Colonic mucosa (tissue), 4 donors: ENCODE measurements at regions not wholly inside any gene's neighbourhood (a gene's known extent, or its start where the extent isn't known, plus 50 kb on each side); places are given as distances from the start of the nearest gene placed in this dataset.

Experiments
- DNase-seq: peaks from one replicate; pipeline ENCODE4 v3.0.0-alpha.2; 2020
- H3K27ac ChIP-seq: fragments of 200-600 bp; one replicate; pipeline ENCODE4 v1.8.0; 2021
- H3K27me3 ChIP-seq: fragments of 200-600 bp; one replicate; pipeline ENCODE4 v1.8.0; 2021
- H3K36me3 ChIP-seq: fragments of 200-600 bp; one replicate; pipeline ENCODE4 v1.8.0; 2021
- H3K4me1 ChIP-seq: fragments of 200-600 bp; one replicate; pipeline ENCODE4 v1.8.0; 2021; ENCODE audit warnings: mild to moderate bottlenecking
- H3K4me3 ChIP-seq: fragments of 200-600 bp; one replicate; pipeline ENCODE4 v1.8.0; 2021
- H3K9ac ChIP-seq, 2 donors: one replicate each; pipeline ENCODE4 v1.7.0; 2013; ENCODE audit warnings: control low read depth in 2 of 2, low read depth in 2 of 2, low read length in 2 of 2
- H3K9me3 ChIP-seq: fragments of 200-600 bp; one replicate; pipeline ENCODE4 v1.8.0; 2021
- intact Hi-C: fragments of 100-400 bp; cut with DNase I; formaldehyde crosslinking; loops from one replicate; pipeline ENCODE4 v1.14.1; 2022
- TF ChIP-seq, protein P1 (sequence below): fragments of 200-600 bp; IDR thresholded peaks from one replicate; pipeline ENCODE4 v1.8.0; 2022; ENCODE audit warnings: antibody characterized with exemption, mild to moderate bottlenecking
- donor health status: healthy.
- donor health status: DM: no; HTN: no; CAD: no.
- donor health status: DM: no; HTN: no; CAD: no.

- DNase-seq: no peak
- no peaks in the 10 kb centered on the region for H3K27me3 ChIP-seq
- TF ChIP-seq, protein P1, sequence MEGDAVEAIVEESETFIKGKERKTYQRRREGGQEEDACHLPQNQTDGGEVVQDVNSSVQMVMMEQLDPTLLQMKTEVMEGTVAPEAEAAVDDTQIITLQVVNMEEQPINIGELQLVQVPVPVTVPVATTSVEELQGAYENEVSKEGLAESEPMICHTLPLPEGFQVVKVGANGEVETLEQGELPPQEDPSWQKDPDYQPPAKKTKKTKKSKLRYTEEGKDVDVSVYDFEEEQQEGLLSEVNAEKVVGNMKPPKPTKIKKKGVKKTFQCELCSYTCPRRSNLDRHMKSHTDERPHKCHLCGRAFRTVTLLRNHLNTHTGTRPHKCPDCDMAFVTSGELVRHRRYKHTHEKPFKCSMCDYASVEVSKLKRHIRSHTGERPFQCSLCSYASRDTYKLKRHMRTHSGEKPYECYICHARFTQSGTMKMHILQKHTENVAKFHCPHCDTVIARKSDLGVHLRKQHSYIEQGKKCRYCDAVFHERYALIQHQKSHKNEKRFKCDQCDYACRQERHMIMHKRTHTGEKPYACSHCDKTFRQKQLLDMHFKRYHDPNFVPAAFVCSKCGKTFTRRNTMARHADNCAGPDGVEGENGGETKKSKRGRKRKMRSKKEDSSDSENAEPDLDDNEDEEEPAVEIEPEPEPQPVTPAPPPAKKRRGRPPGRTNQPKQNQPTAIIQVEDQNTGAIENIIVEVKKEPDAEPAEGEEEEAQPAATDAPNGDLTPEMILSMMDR: no peak
- no peaks in the 10 kb centered on the region for H3K9me3 ChIP-seq
- H3K9ac ChIP-seq: no peak overlapping the region
- intact Hi-C loops: no loop called here
- no peak overlapping the region for H3K4me3 ChIP-seq
- no peaks in the 10 kb centered on the region for H3K4me1 ChIP-seq
- H3K36me3 ChIP-seq: no peaks in the 10 kb centered on the region
- no peak overlapping the region for H3K27ac ChIP-seq
Observed at GRCh38 chr12:46100551-46101484, 110.4 kb upstream of the SCAF11 start.

DNA sequence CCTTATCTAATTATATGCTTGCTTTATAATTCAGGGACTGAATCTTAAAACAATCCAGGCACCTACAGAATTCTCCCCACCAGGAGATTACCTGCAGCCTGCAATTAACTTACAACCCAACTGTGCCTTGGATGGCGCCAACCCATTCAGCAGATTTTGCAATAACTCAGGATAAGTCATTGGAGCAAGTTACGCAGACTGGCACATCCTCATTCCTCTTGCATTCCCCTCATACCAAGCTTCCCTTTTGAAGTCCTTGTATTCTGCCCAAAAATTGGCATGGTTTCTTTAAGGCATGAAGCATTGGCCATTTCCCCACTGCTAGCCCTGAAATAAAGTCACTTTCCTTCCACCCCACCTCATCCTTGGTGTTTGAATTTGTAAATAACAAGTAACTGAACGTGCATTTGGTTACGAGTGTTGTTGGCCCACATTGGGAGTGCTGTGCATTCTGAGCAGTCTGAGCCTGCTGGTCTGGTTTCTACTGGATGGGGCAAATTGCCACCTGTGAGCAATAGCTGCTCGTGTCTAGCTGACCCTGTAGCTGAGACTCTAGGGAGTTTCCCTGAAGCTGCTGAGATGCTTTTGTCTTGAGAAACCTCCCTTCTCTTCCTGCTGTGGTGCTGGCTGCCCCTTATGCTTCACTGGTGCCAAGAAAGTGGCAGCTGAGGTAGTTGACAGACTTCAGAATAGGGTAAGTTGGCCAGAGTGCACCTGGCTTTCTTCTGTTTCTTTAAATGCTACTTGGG, 99.2 kb upstream of the SCAF11 start:
- intact Hi-C loops: no loop called here
- Histone ChIP-seq H3K36me3 (no peaks in the 10 kb centered on the region), H3K27ac (no peak overlapping the region), H3K9ac (no peak overlapping the region), H3K4me3 (no peak overlapping the region), H3K27me3 (no peaks in the 10 kb centered on the region), H3K4me1 (no peaks in the 10 kb centered on the region), H3K9me3 (no peaks in the 10 kb centered on the region)
- TF ChIP-seq, protein P1: no peak
- no peak for DNase-seq

GRCh38 chr12:46087916-46088439, 97.6 kb upstream of the SCAF11 start:
- Histone ChIP-seq H3K9me3 (no peaks in the 10 kb centered on the region), H3K36me3 (no peaks in the 10 kb centered on the region), H3K27ac (no peak overlapping the region), H3K4me3 (no peak overlapping the region), H3K9ac (no peak overlapping the region), H3K27me3 (no peaks in the 10 kb centered on the region), H3K4me1 (no peaks in the 10 kb centered on the region)
- TF ChIP-seq, protein P1: no peak
- no peak for DNase-seq
- intact Hi-C loops: no loop called here

DNA sequence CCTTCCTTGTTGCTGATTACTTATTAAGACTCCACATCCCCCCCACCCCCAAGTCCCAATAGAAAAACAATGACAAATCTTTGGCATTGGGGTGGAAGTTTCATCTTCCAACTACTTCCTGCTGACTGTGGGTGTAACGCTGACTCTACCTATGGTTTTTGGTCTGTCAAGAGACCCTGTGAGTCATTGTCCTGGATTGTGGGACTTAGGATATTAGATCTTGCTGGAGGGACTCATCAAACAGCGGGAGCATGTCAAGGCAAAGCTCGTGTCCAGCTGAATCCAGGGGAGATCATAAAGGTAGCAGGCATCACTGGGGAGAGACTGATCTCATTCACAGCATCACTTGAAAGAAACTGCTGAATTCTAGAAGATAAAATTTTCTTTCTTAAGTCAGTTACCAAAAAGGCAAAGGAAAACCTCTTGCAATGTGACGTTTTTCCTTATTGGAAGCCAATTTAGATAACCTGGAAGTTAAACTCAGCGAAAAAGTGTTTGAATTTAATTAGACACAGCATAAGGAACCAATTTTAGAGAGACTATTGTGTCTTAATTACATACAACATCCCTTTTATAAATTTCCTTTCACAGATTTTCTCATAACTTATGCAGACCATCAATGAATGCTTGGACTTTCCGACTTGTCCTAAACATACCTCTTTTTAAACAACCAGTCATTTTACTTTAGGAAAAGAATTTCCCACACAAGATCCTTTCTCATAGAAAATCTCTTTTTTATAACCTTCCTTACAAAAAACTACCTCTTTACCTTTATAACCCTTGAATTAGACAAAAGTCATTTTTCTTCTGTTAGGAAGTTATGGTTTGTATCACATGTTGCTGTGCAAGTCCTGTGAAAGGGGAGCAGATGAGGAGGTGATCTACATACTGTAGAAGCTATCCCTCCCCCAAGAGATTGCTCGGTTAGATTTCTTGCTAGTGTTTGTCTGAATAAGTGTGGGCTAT, 94.6 kb upstream of the SCAF11 start:
- DNase-seq: no peak
- Histone ChIP-seq H3K4me1 (no peaks in the 10 kb centered on the region), H3K4me3 (no peak overlapping the region), H3K27ac (no peak overlapping the region), H3K9me3 (no peaks in the 10 kb centered on the region), H3K27me3 (no peaks in the 10 kb centered on the region), H3K36me3 (no peaks in the 10 kb centered on the region), H3K9ac (no peak overlapping the region)
- intact Hi-C loops: no loop called here
- TF ChIP-seq, protein P1: no peak
